Neural progenitor cell (in vitro differentiated cells): ENCODE measurements at regions not wholly inside any gene's neighbourhood (a gene's known extent, or its start where the extent isn't known, plus 50 kb on each side); places are given as distances from the start of the nearest gene placed in this dataset.

Experiments
- CTCF ChIP-seq: fragments of 200-600 bp; sonication (generic); IDR thresholded peaks from 2 replicates; pipeline ENCODE4 v1.5.1; 2017; ENCODE audit warnings: antibody characterized with exemption, mild to moderate bottlenecking
- EZH2 ChIP-seq: fragments of 200-600 bp; sonication (generic); IDR thresholded peaks from 2 replicates; pipeline ENCODE4 v1.6.1; 2017; ENCODE audit warnings: antibody characterized with exemption, mild to moderate bottlenecking, moderate library complexity
- EZH2phosphoT487 ChIP-seq: fragments of 200-600 bp; sonication (generic); IDR thresholded peaks from 2 replicates; pipeline ENCODE4 v1.6.1; 2017; ENCODE audit warnings: antibody characterized with exemption

- TF ChIP-seq CTCF = no peak
- TF ChIP-seq EZH2 = no peak
- TF ChIP-seq EZH2phosphoT487 = no peak
Measured at GRCh38 chr7:157483971-157484410, 147.2 kb downstream of the DNAJB6 start.
